ENCODE measurements at regions not wholly inside any gene's neighbourhood (a gene's known extent, or its start where the extent isn't known, plus 50 kb on each side); places are given as distances from the start of the nearest gene placed in this dataset.

- no peak overlapping the region for H3K9ac ChIP-seq (ENCODE audit: control insufficient read depth, extremely low read depth, insufficient read depth, low read length)
- no peaks in the 10 kb centered on the region for H3K36me3 ChIP-seq (ENCODE audit: control insufficient read depth in 2 of 2, extremely low read depth in 1 of 2, insufficient read depth in 2 of 2, low read length in 2 of 2)
- FAIRE-seq (peak; percentile 58), DNase-seq (ENCODE audit: low read depth, low spot score) (no peak)
- H3K27me3 ChIP-seq (ENCODE audit: control insufficient read depth, extremely low read depth, insufficient read depth, low read length) = no peaks in the 10 kb centered on the region
- H3K9me1 ChIP-seq (ENCODE audit: control insufficient read depth, extremely low read depth, insufficient read depth, low read length) = no peaks in the 10 kb centered on the region
- H3K79me2 ChIP-seq (ENCODE audit: control insufficient read depth, insufficient read depth, low read length) = no peaks in the 10 kb centered on the region
- H3K27ac ChIP-seq (ENCODE audit: control insufficient read depth, insufficient read depth, low read length) = no peak overlapping the region
- no peak overlapping the region for H3K4me3 ChIP-seq (ENCODE audit: control insufficient read depth in 2 of 3, extremely low read depth in 1 of 3, insufficient read depth in 2 of 3, low read depth in 1 of 3, low read length in 3 of 3)
- no peak overlapping the region for H2AFZ ChIP-seq (ENCODE audit: control insufficient read depth, low read length)
- H4K20me1 ChIP-seq (ENCODE audit: control insufficient read depth, extremely low read depth, insufficient read depth, low read length) = no peaks in the 10 kb centered on the region
- H3K4me2 ChIP-seq (ENCODE audit: control insufficient read depth, extremely low read depth, insufficient read depth, low read depth, low read length) = no peak overlapping the region
- peaks cover 17% of the 10 kb centered on the region for H3K4me1 ChIP-seq (ENCODE audit: control insufficient read depth, extremely low read depth, insufficient read depth, low read length)
- TF ChIP-seq CTCF (optimal IDR thresholded peaks at IDR 0.05 in 1 of 3, IDR thresholded peaks at IDR 0.05 in 1 of 3, conservative IDR thresholded peaks at IDR 0.05 in 1 of 3; ENCODE audit: extremely low read depth in 1 of 3, insufficient read depth in 2 of 3, low read length in 3 of 3) = no peak
- no peak for TF ChIP-seq EZH2 (IDR thresholded peaks at IDR 0.05; ENCODE audit: low read length)
- H3K9me3 ChIP-seq (ENCODE audit: control insufficient read depth, low read depth, low read length) = no peaks in the 10 kb centered on the region
- dilution Hi-C loops (cut with MboI; ENCODE audit: extremely low pct_ligation_motif_present, low sequenced_read_pairs) = no loop called here
Observed at GRCh38 chr12:67594888-67595287, 53.7 kb upstream of the DYRK2 start.

- peaks cover 17% of the 10 kb centered on the region for H3K4me1 ChIP-seq (ENCODE audit: control insufficient read depth, extremely low read depth, insufficient read depth, low read length)
- no peaks in the 10 kb centered on the region for H3K27me3 ChIP-seq (ENCODE audit: control insufficient read depth, extremely low read depth, insufficient read depth, low read length)
- H2AFZ ChIP-seq (ENCODE audit: control insufficient read depth, low read length) = no peak overlapping the region
- no peaks in the 10 kb centered on the region for H3K9me3 ChIP-seq (ENCODE audit: control insufficient read depth, low read depth, low read length)
- H3K9me1 ChIP-seq (ENCODE audit: control insufficient read depth, extremely low read depth, insufficient read depth, low read length) = no peaks in the 10 kb centered on the region
- no peak overlapping the region for H3K4me2 ChIP-seq (ENCODE audit: control insufficient read depth, extremely low read depth, insufficient read depth, low read depth, low read length)
- H3K9ac ChIP-seq (ENCODE audit: control insufficient read depth, extremely low read depth, insufficient read depth, low read length) = no peak overlapping the region
- dilution Hi-C loops (cut with MboI; ENCODE audit: extremely low pct_ligation_motif_present, low sequenced_read_pairs) = no loop called here
- DNase-seq (ENCODE audit: low read depth, low spot score) = no peak
- no peak overlapping the region for H3K27ac ChIP-seq (ENCODE audit: control insufficient read depth, insufficient read depth, low read length)
- H3K4me3 ChIP-seq (ENCODE audit: control insufficient read depth in 2 of 3, extremely low read depth in 1 of 3, insufficient read depth in 2 of 3, low read depth in 1 of 3, low read length in 3 of 3) = no peak overlapping the region
- no peaks in the 10 kb centered on the region for H3K36me3 ChIP-seq (ENCODE audit: control insufficient read depth in 2 of 2, extremely low read depth in 1 of 2, insufficient read depth in 2 of 2, low read length in 2 of 2)
- TF ChIP-seq CTCF (optimal IDR thresholded peaks at IDR 0.05 in 1 of 3, IDR thresholded peaks at IDR 0.05 in 1 of 3, conservative IDR thresholded peaks at IDR 0.05 in 1 of 3; ENCODE audit: extremely low read depth in 1 of 3, insufficient read depth in 2 of 3, low read length in 3 of 3) = no peak
- TF ChIP-seq EZH2 (IDR thresholded peaks at IDR 0.05; ENCODE audit: low read length) = no peak
- FAIRE-seq = no peak
- H3K79me2 ChIP-seq (ENCODE audit: control insufficient read depth, insufficient read depth, low read length) = no peaks in the 10 kb centered on the region
- H4K20me1 ChIP-seq (ENCODE audit: control insufficient read depth, extremely low read depth, insufficient read depth, low read length) = no peaks in the 10 kb centered on the region
Observed at GRCh38 chr12:67595365-67595764, 53.2 kb upstream of the DYRK2 start.

All from keratinocyte (primary cell).